Left ventricle myocardium superior (tissue), 1 donor: ENCODE measurements at regions not wholly inside any gene's neighbourhood (a gene's known extent, or its start where the extent isn't known, plus 50 kb on each side); places are given as distances from the start of the nearest gene placed in this dataset.

Experiments used
- ATAC-seq: fragments of 200-7000 bp; cut with Tn5 transposase; one replicate; pipeline ENCODE4 v1.9.1; 2020; ENCODE audit warnings: mild to moderate bottlenecking, moderate library complexity
- DNase-seq: peaks from one replicate; pipeline ENCODE4 v3.0.0-alpha.2; 2020
- intact Hi-C: fragments of 100-400 bp; cut with micrococcal nuclease; formaldehyde crosslinking; loops from one replicate; pipeline ENCODE4 v1.11.0; 2022
- donor health status: DM: no; HTN: yes; CAD: no; lungs with severe emphysema.

GRCh38 chr1:17925290-17926237 is 170.4 kb downstream of the ACTL8 start:
- intact Hi-C loops = no loop called here
- no peak for DNase-seq
- ATAC-seq = no peak

GRCh38 chr1:17926906-17927305 is 171.8 kb downstream of the ACTL8 start:
- ATAC-seq = no peak
- intact Hi-C loops = no loop called here
- no peak for DNase-seq

- DNase-seq (no peak), ATAC-seq (no peak)
- intact Hi-C loops = no loop called here
These were observed 172.8 kb downstream of the ACTL8 start for GRCh38 chr1:17927952-17928351.

DNA sequence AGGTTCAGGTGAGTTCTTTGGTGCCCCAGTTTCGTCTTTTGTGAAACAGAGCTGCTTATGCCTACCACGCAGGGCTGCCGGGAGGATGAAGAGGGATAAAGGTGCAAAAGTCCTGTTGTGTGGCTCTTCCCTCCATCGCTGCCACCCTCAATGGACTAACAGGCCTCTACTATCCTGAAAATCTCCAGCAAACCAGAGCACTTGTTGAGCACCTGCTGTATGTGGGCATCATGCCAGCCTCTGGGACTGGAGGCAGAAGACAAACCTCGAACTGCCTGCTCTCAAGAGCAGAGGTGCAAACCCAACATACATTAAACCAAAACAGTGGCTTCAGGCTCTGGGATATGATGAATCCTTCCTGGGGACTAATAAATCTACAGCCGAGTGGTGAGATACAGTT is 174.1 kb downstream of the ACTL8 start:
- intact Hi-C loops = no loop called here
- ATAC-seq (no peak), DNase-seq (no peak)

- DNase-seq = peak; percentile 50
- intact Hi-C loops = no loop called here
- peak; percentile 97 for ATAC-seq
These were observed 175.5 kb downstream of the ACTL8 start for GRCh38 chr1:17930635-17931034.

GRCh38 chr1:17932164-17932563 is 175.4 kb upstream of the IGSF21 start:
- DNase-seq (no peak), ATAC-seq (no peak)
- intact Hi-C loops = no loop called here

GRCh38 chr1:17933501-17933900 is 174.1 kb upstream of the IGSF21 start:
- intact Hi-C loops = no loop called here
- DNase-seq = no peak
- ATAC-seq = no peak

- intact Hi-C loops = no loop called here
These were observed 173.6 kb upstream of the IGSF21 start for GRCh38 chr1:17933971-17934370.

DNA sequence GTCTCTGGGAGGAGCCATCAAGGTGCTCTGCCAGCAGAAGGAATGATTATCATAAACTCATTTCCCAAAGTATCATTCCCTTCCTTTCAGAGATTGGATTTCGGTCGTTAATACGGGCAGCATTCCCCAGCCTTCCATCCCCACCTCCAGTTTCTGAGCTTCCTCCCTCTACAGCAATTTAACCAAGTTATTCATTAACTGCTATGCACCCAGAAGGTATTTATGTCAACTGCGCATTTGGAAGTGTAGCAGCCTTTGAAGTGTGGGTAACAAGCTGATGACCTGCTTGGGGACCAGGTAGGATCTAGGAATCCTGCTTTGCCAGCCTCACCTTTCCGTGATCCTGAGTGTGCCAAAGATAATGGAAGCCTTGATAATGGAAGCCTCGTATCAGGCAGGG is 172.4 kb upstream of the IGSF21 start:
- intact Hi-C loops = no loop called here
- no peak for ATAC-seq
- DNase-seq = no peak

More at GRCh38 chr1:17933971-17934370, 173.6 kb upstream of the IGSF21 start:
- no peak for DNase-seq
- ATAC-seq = no peak

DNA sequence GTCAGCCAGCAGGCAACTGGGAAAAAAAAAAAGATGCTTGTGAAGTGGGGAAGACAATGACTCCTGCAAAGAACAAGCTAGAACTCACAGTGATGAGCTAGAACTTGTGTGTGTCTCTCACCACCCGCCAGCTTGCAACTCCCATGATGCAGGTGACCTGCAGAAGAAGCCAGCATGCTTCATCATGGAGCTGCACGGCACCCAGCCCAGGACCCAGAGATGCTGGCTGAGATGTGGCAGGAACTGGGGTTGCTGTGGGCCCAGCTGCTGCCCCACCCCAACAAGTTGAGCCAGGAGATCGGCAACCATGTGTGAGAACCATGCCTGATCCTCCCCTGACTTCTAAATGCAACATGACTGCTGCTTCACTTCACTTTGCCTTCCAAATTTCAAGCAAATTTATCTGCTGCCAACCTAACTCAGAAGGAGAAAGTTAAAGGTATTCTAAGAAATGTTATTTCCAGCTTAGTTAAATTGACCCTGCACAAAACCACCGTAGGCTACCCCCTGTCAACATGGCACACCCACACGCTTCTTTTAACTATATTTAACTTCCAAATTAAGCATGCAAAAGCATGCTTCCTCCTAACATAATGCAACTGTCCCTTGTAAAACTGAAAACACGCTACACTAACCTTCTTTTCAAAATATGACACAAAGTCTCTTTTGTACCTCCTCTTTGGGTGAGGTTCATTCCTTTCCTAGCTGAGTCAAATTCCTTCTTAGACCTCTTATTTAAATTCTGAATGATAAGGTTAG is 166.0 kb upstream of the IGSF21 start:
- DNase-seq (no peak), ATAC-seq (no peak)
- intact Hi-C loops = no loop called here

- DNase-seq (no peak), ATAC-seq (no peak)
- intact Hi-C loops = no loop called here
These were observed 164.1 kb upstream of the IGSF21 start for GRCh38 chr1:17943506-17943905.

DNA sequence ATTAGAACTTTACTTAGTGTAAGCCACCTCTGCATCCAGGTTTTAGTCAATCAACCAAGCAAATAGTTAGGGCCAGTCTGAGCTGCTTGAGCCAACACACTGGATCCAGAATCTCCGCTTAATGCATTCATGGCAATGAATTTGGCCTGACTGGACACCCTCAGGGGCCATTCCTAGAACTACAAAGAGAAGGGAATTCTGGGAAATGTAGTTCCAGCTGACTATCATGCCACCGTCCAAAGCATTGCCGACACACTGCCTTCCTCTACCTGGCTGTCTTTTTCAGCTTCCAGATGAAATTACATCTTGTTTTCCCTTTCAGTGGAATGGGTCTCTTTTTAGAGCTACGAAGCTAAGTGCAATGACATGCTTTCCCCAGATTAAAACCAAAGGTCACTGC is 163.0 kb upstream of the IGSF21 start:
- DNase-seq = no peak
- no peak for ATAC-seq
- intact Hi-C loops = no loop called here

- DNase-seq (no peak), ATAC-seq (no peak)
- intact Hi-C loops = no loop called here
These were observed 161.2 kb upstream of the IGSF21 start for GRCh38 chr1:17946434-17946833.

DNA sequence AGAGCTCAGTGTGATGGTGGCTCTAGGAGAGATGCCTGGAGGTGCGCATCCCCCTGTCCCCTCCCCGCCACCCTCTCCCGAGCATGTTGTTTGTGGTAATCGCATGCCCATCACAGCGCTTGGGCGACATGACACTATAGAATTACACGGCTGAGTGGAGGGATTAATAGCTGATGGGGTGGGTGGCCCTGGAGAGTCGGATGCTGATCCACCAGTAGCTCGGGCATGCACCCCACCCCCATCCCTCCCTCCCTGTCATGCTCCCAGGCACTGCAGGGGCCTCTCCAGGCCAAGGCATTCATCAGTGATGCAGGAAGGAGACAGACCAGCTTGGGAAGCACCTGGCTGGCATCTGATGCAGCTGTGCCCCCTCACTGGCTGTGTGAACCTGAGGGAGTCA is 159.0 kb upstream of the IGSF21 start:
- no peak for ATAC-seq
- DNase-seq = no peak

GRCh38 chr1:17949511-17949910 is 158.1 kb upstream of the IGSF21 start:
- intact Hi-C loops = no loop called here
- ATAC-seq (no peak), DNase-seq (no peak)

More for the DNA sequence above, 159.0 kb upstream of the IGSF21 start:
- intact Hi-C loops = no loop called here

DNA sequence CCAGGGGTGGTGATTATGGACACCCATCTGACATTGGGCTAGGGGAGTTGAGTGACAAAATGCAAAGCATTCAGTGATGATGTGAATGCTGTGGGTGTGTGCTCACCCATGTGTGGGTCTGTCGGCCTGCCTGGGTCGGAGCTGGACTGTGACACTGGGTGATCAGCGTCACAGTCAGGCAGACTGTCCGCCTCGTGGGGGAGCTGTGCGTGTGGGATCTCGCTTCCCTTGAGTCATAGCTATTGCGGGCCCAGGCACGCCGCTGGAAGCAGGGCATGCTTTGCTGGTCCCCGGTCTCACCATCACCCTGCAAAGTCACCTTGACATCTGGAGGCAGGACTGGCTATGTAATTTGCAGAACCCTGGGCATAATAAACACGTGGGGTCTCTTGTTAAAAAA is 156.9 kb upstream of the IGSF21 start:
- intact Hi-C loops = no loop called here
- DNase-seq (no peak), ATAC-seq (no peak)

DNA sequence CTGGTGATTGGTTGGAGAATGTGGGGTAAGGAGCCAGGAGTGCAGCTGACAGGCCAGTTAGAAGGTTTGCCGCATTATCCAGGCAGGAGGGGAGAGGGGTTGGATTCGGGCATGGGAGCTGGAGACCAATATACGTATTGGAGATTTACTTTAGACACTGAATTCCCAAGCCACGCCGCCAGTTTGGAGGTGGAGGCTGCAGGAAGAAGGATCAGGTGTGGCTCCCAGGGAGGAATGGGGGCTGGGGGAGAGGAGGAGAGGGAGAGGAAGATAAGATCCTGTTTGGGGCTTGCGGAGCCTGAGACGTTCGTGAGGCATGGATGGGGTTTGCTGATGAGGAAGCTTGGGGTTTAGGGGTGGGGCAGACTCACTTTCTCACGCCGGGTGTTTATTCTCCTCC is 155.1 kb upstream of the IGSF21 start:
- DNase-seq (no peak), ATAC-seq (no peak)
- intact Hi-C loops = no loop called here

DNA sequence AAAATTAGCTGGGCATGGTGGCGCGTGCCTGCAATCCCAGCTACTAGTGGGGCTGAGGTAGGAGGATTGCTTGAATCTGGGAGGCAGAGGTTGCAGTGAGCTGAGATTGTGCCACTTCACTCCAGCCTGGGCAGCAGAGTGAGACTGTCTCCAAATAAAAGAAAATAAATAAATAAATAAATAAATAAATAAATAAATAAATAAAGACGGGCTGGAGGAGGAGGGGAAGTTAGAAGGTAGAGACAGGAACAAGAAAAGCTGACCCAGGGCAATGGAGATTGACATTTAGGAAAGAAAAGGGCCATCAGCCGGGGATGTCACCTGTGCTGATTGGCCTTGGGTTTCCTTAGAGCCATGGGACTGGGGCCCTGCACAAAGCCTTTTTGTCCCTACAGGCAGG is 153.7 kb upstream of the IGSF21 start:
- ATAC-seq = no peak
- intact Hi-C loops = no loop called here
- no peak for DNase-seq

DNA sequence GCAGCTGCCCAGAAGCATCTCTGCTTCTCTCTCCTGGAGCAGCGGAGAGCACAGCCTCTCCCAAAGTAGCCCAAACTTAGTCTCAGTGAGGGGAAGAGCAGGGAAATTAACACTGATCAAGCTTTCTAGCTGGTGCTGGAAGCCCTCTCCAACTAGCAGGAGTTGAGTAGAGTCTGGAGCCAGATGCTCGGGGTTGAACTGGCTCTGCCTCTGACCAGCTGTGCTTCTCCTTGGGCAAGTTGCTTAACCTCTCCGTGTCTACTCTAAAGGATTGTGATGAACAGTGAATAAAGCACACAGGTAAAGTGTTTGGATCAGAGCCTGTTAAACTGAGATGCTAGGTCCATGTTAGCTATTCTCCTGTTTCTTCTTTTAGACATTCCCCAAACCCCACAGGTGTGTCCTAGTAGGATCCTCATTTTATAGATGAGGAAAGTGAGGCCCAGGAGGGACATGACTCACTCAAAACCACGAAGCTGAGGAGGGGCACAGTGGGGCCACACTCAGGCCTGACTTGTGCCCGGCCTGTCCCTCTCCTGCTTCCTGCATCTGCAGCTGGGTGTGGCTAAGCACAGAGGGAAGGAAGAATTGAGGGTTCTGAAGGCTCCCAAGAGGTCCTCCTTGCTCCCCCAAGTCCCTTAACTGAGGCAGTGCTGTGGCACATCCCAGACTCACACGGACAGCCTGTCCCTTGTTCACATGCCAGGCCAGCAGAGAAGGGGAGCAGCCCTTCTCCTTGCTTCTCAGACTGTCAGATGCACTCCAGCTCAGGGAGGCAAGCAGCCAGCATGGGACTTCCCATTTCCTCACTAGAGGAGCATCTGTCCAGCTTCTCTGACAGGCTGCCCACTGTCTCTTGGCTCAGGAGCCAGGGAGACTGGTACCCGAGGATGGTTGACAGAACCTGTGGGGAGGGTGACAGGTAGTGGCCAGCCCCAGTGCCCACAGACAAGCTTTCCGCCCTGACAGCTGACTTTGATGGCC is 152.0 kb upstream of the IGSF21 start:
- intact Hi-C loops = no loop called here
- no peak for DNase-seq
- no peak for ATAC-seq
